H9 (cell line): ENCODE measurements at regions not wholly inside any gene's neighbourhood (a gene's known extent, or its start where the extent isn't known, plus 50 kb on each side); places are given as distances from the start of the nearest gene placed in this dataset.

Experiments
- DNase-seq: peaks from one replicate; pipeline ENCODE4 v3.0.0-alpha.2; 2017
- H2AFZ ChIP-seq: one replicate; pipeline ENCODE4 v1.6.1; 2013; ENCODE audit warnings: mild to moderate bottlenecking, low read length, control low read depth, moderate library complexity
- H2AK5ac ChIP-seq: 2 replicates; pipeline ENCODE4 v1.6.1; 2013; ENCODE audit warnings: low read length, control low read depth, mixed read lengths; ENCODE audit not compliant: insufficient read length
- H2BK120ac ChIP-seq: one replicate; pipeline ENCODE4 v1.6.1; 2013; ENCODE audit warnings: low read depth, mild to moderate bottlenecking, low read length, control low read depth, inconsistent platforms; ENCODE audit not compliant: poor library complexity, severe bottlenecking
- H2BK12ac ChIP-seq: 2 replicates; pipeline ENCODE4 v1.6.1; 2013; ENCODE audit warnings: low read length, control low read depth, mixed read lengths, low read depth; ENCODE audit not compliant: insufficient read length
- H2BK15ac ChIP-seq: 2 replicates; pipeline ENCODE4 v1.6.1; 2013; ENCODE audit warnings: low read depth, low read length, control low read depth
- H2BK20ac ChIP-seq: one replicate; pipeline ENCODE4 v1.6.1; 2013; ENCODE audit warnings: low read depth, mild to moderate bottlenecking, low read length, control low read depth, inconsistent platforms; ENCODE audit not compliant: poor library complexity, severe bottlenecking
- H2BK5ac ChIP-seq: 2 replicates; pipeline ENCODE4 v1.6.1; 2013; ENCODE audit warnings: low read length, control low read depth, mixed read lengths; ENCODE audit not compliant: insufficient read length
- H3K14ac ChIP-seq: 2 replicates; pipeline ENCODE4 v1.6.1; 2013; ENCODE audit warnings: low read length, control low read depth; ENCODE audit not compliant: insufficient read depth
- H3K18ac ChIP-seq: 2 replicates; pipeline ENCODE4 v1.6.1; 2013; ENCODE audit warnings: low read depth, mild to moderate bottlenecking, mixed read lengths, low read length, control low read depth; ENCODE audit not compliant: insufficient read length
- H3K23ac ChIP-seq: 2 replicates; pipeline ENCODE4 v1.6.1; 2013; ENCODE audit warnings: low read length, control low read depth, mixed read lengths, low read depth; ENCODE audit not compliant: insufficient read length
- H3K23me2 ChIP-seq: 2 replicates; pipeline ENCODE4 v1.6.1; 2013; ENCODE audit warnings: low read depth, mild to moderate bottlenecking, mixed read lengths, low read length, control low read depth; ENCODE audit not compliant: insufficient read length, poor library complexity, severe bottlenecking
- H3K27ac ChIP-seq: 2 replicates; pipeline ENCODE4 v1.5.1; 2013; ENCODE audit warnings: low read length, control low read depth, mixed read lengths, low read depth; ENCODE audit not compliant: insufficient read length
- H3K27me3 ChIP-seq: 2 replicates; pipeline ENCODE4 v1.6.1; 2013; ENCODE audit warnings: low read length, control low read depth, inconsistent platforms; ENCODE audit not compliant: insufficient read depth
- H3K4ac ChIP-seq: 2 replicates; pipeline ENCODE4 v1.6.1; 2013; ENCODE audit warnings: low read depth, mild to moderate bottlenecking, control low read depth, inconsistent platforms, low read length, moderate library complexity
- H3K4me1 ChIP-seq: 2 replicates; pipeline ENCODE4 v1.6.1; 2013; ENCODE audit warnings: low read length, control low read depth, inconsistent platforms; ENCODE audit not compliant: insufficient read depth
- H3K4me2 ChIP-seq: 2 replicates; pipeline ENCODE4 v1.6.1; 2013; ENCODE audit warnings: low read length, control low read depth, mixed read lengths; ENCODE audit not compliant: insufficient read length, insufficient read depth
- H3K56ac ChIP-seq: 2 replicates; pipeline ENCODE4 v1.6.1; 2013; ENCODE audit warnings: low read depth, mild to moderate bottlenecking, mixed read lengths, low read length, control low read depth; ENCODE audit not compliant: insufficient read length
- H3K79me1 ChIP-seq: 2 replicates; pipeline ENCODE4 v1.6.1; 2013; ENCODE audit warnings: low read depth, mild to moderate bottlenecking, moderate library complexity, low read length, control low read depth, inconsistent platforms; ENCODE audit not compliant: insufficient read depth, poor library complexity, severe bottlenecking
- H3K79me2 ChIP-seq: 2 replicates; pipeline ENCODE4 v1.6.1; 2013; ENCODE audit warnings: low read length, control low read depth, inconsistent platforms; ENCODE audit not compliant: insufficient read depth
- H3K9ac ChIP-seq: 2 replicates; pipeline ENCODE4 v1.6.1; 2013; ENCODE audit warnings: low read length, control low read depth, mixed read lengths; ENCODE audit not compliant: insufficient read length; ENCODE audit errors: extremely low read depth
- H3K9me3 ChIP-seq: one replicate; pipeline ENCODE4 v1.6.1; 2013; ENCODE audit warnings: low read depth, low read length, inconsistent platforms; ENCODE audit not compliant: control insufficient read depth
- H3T11ph ChIP-seq: one replicate; pipeline ENCODE4 v1.6.1; 2013; ENCODE audit warnings: mild to moderate bottlenecking, low read length, control low read depth, inconsistent platforms
- H4K20me1 ChIP-seq: one replicate; pipeline ENCODE4 v1.6.1; 2013; ENCODE audit not compliant: control insufficient read depth, insufficient read length, insufficient read depth
- H4K5ac ChIP-seq: 2 replicates; pipeline ENCODE4 v1.6.1; 2013; ENCODE audit warnings: low read depth, mild to moderate bottlenecking, mixed read lengths, low read length, control low read depth; ENCODE audit not compliant: insufficient read length
- H4K8ac ChIP-seq: replicated peaks from 2 replicates; pipeline ENCODE4 v1.6.1; 2013; ENCODE audit warnings: low read length, control low read depth, mixed read lengths, low read depth; ENCODE audit not compliant: insufficient read length
- H4K91ac ChIP-seq: 2 replicates; pipeline ENCODE4 v1.6.1; 2013; ENCODE audit warnings: low read depth, mild to moderate bottlenecking, moderate library complexity, mixed read lengths, low read length, control low read depth; ENCODE audit not compliant: insufficient read length
- H3K27ac Mint-ChIP-seq, 3 experiments: 2 replicates in 2 of 3; 3 replicates in 1 of 3; pipeline ENCODE4 v1.8.0; 2020 to 2021; ENCODE audit warnings: mixed read lengths in 3 of 3, mild to moderate bottlenecking in 1 of 3, moderate library complexity in 1 of 3
- H3K27me3 Mint-ChIP-seq: 2 replicates; pipeline ENCODE4 v1.8.0; 2021; ENCODE audit warnings: low read depth, mild to moderate bottlenecking, moderate library complexity, mixed read lengths
- H3K36me3 Mint-ChIP-seq, 3 experiments: 2 replicates in 2 of 3; 3 replicates in 1 of 3; pipeline ENCODE4 v1.8.0; 2020 to 2021; ENCODE audit warnings: low read depth in 3 of 3, mixed read lengths in 3 of 3; ENCODE audit not compliant: insufficient read depth in 1 of 3
- H3K4me1 Mint-ChIP-seq, 2 experiments: 2 replicates each; pipeline ENCODE4 v1.8.0; 2020; ENCODE audit warnings: mixed read lengths in 2 of 2
- H3K4me3 Mint-ChIP-seq, 2 experiments: 2 replicates in 1 of 2; 3 replicates in 1 of 2; pipeline ENCODE4 v1.8.0; 2020 to 2021; ENCODE audit warnings: mild to moderate bottlenecking in 2 of 2, mixed read lengths in 2 of 2, moderate library complexity in 1 of 2
- H3K9me3 Mint-ChIP-seq, 2 experiments: 2 replicates in 1 of 2; 3 replicates in 1 of 2; pipeline ENCODE4 v1.8.0; 2020; ENCODE audit warnings: mild to moderate bottlenecking in 2 of 2, mixed read lengths in 2 of 2, moderate library complexity in 1 of 2
- WGBS: extraction: QIAGEN DNeasy Blood & Tissue Kit; methylation state at CpG from one replicate; pipeline ENCODE4 v1.1.7; 2013; ENCODE audit warnings: missing lambda C conversion rate, low lambda C conversion rate, mixed read lengths; ENCODE audit not compliant: insufficient read length; ENCODE audit errors: extremely low coverage; 5-methylcytosine and 5-hydroxymethylcytosine counted together
- TF ChIP-seq, protein P1 (sequence below): fragments of 200-600 bp; sonication (generic); conservative IDR thresholded peaks from 3 replicates; pipeline ENCODE4 v1.8.0; 2021; ENCODE audit warnings: antibody characterized with exemption, mild to moderate bottlenecking

DNA sequence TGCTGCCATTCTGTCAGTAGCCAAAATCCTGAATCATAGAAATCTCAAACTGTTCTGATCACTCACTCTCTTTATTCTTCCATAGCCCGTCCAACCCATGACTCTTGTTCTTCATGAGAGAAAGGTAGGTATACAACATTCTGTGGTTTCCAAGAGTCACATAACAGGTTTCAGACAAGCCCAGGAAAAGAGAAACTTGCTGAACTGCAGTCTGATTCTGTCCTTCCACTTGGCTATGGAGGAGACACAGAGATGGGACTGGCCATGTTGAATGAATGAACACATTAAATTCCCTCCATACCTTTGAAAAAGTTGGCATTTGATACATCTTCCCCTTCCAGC lies 880.2 kb upstream of the CELF4 start:
- Mint-ChIP-seq H3K27me3 (no peaks in the 10 kb centered on the region), H3K36me3 (0 out of 7 replicates have a peak, but pooled peaks cover 0 to 1% (median 0%) of the 10 kb centered on the region in 3 experiments), H3K4me1 (peaks cover 15 to 23% of the 10 kb centered on the region in 2 experiments), H3K9me3 (no peaks in the 10 kb centered on the region), H3K4me3 (no peak overlapping the region), H3K27ac (no peak overlapping the region)
- no peak overlapping the region for H2BK15ac ChIP-seq
- H2AFZ ChIP-seq = no peak overlapping the region
- no peak overlapping the region for H3K27ac ChIP-seq
- WGBS = no CpG with 5 or more reads among the region's 1 CpG
- no peak overlapping the region for H3K18ac ChIP-seq
- DNase-seq = no peak
- H4K8ac ChIP-seq = no peak overlapping the region
- no peak overlapping the region for H3K14ac ChIP-seq
- no peak overlapping the region for H3K9ac ChIP-seq
- no peaks in the 10 kb centered on the region for H3K9me3 ChIP-seq
- H3K56ac ChIP-seq = no peak overlapping the region
- H2BK12ac ChIP-seq = no peak overlapping the region
- no peak overlapping the region for H3K4me2 ChIP-seq
- peaks cover 3% of the 10 kb centered on the region; the same call in 1 of the 2 replicates for H3K4me1 ChIP-seq
- no peak overlapping the region for H2BK20ac ChIP-seq
- no peak overlapping the region for H3T11ph ChIP-seq
- H3K79me2 ChIP-seq = no peaks in the 10 kb centered on the region
- no peaks in the 10 kb centered on the region for H3K23me2 ChIP-seq
- H4K91ac ChIP-seq = no peak overlapping the region
- no peak overlapping the region for H3K4ac ChIP-seq
- no peaks in the 10 kb centered on the region for H4K20me1 ChIP-seq
- no peak overlapping the region for H2BK120ac ChIP-seq
- H3K79me1 ChIP-seq = no peaks in the 10 kb centered on the region
- TF ChIP-seq, protein P1, sequence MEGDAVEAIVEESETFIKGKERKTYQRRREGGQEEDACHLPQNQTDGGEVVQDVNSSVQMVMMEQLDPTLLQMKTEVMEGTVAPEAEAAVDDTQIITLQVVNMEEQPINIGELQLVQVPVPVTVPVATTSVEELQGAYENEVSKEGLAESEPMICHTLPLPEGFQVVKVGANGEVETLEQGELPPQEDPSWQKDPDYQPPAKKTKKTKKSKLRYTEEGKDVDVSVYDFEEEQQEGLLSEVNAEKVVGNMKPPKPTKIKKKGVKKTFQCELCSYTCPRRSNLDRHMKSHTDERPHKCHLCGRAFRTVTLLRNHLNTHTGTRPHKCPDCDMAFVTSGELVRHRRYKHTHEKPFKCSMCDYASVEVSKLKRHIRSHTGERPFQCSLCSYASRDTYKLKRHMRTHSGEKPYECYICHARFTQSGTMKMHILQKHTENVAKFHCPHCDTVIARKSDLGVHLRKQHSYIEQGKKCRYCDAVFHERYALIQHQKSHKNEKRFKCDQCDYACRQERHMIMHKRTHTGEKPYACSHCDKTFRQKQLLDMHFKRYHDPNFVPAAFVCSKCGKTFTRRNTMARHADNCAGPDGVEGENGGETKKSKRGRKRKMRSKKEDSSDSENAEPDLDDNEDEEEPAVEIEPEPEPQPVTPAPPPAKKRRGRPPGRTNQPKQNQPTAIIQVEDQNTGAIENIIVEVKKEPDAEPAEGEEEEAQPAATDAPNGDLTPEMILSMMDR = no peak
- no peaks in the 10 kb centered on the region for H3K27me3 ChIP-seq
- H4K5ac ChIP-seq = no peak overlapping the region
- no peak overlapping the region for H2AK5ac ChIP-seq
- H3K23ac ChIP-seq = no peak overlapping the region
- H2BK5ac ChIP-seq = no peak overlapping the region
